Right kidney (tissue), 1 donor: ENCODE measurements at regions not wholly inside any gene's neighbourhood (a gene's known extent, or its start where the extent isn't known, plus 50 kb on each side); places are given as distances from the start of the nearest gene placed in this dataset.
"Not testable (repeated sequence)": the region's sequence is repeated elsewhere in the genome, so short reads cannot be mapped to it uniquely, and the experiment has no call there.

Experiments
- DNase-seq: peaks from one replicate; pipeline ENCODE4 v3.0.0-alpha.2; 2016

GRCh38 chr7:16265863-16266458, 155.4 kb downstream of the CRPPA start:
- DNase-seq, result no peak

GRCh38 chr7:16264823-16265804, 156.2 kb downstream of the CRPPA start:
- no peak for DNase-seq

- DNase-seq, result no peak
Observed at GRCh38 chr7:16264036-16264819, 157.1 kb downstream of the CRPPA start.

GRCh38 chr7:16263377-16263776, 158.0 kb downstream of the CRPPA start:
- not testable (repeated sequence) for DNase-seq

GRCh38 chr7:16261654-16262053, 159.7 kb downstream of the CRPPA start:
- DNase-seq, result no peak

- DNase-seq, result no peak
Observed at GRCh38 chr7:16261100-16261499, 160.2 kb downstream of the CRPPA start.

- no peak for DNase-seq
Observed at GRCh38 chr7:16260236-16260728, 161.1 kb downstream of the CRPPA start.

- not testable (repeated sequence) for DNase-seq
Observed at GRCh38 chr7:16256419-16256818, 164.9 kb downstream of the CRPPA start.

GRCh38 chr7:16255952-16256351, 165.4 kb downstream of the CRPPA start:
- DNase-seq, result not testable (repeated sequence)

- not testable (repeated sequence) for DNase-seq
Observed at GRCh38 chr7:16250655-16251054, 170.7 kb downstream of the CRPPA start.

- not testable (repeated sequence) for DNase-seq
Observed at GRCh38 chr7:16249204-16249603, 172.1 kb downstream of the CRPPA start.

GRCh38 chr7:16248556-16248955, 172.8 kb downstream of the CRPPA start:
- not testable (repeated sequence) for DNase-seq

GRCh38 chr7:16244469-16244868, 176.9 kb downstream of the CRPPA start:
- DNase-seq, result no peak

GRCh38 chr7:16242920-16243319, 178.4 kb downstream of the CRPPA start:
- DNase-seq, result no peak

GRCh38 chr7:16241017-16241416, 180.3 kb downstream of the CRPPA start:
- DNase-seq, result no peak

GRCh38 chr7:16236381-16236780, 185.0 kb downstream of the CRPPA start:
- no peak for DNase-seq

- no peak for DNase-seq
Observed at GRCh38 chr7:16235147-16236114, 185.9 kb downstream of the CRPPA start.

- no peak for DNase-seq
Observed at GRCh38 chr7:16234493-16235146, 186.7 kb downstream of the CRPPA start.

GRCh38 chr7:16233517-16233916, 187.8 kb downstream of the CRPPA start:
- no peak for DNase-seq

GRCh38 chr7:16232273-16232672, 189.1 kb downstream of the CRPPA start:
- DNase-seq, result no peak
